NB4 (cell line): ENCODE measurements at regions not wholly inside any gene's neighbourhood (a gene's known extent, or its start where the extent isn't known, plus 50 kb on each side); places are given as distances from the start of the nearest gene placed in this dataset.

Source experiments
- DNase-seq: peaks from one replicate; pipeline ENCODE4 v3.0.0; 2010; ENCODE audit warnings: low read depth
- H3K4me3 ChIP-seq: one replicate; pipeline ENCODE4 v1.5.1; 2011; ENCODE audit warnings: mild to moderate bottlenecking, low read depth, low read length, moderate library complexity
- MAX ChIP-seq: IDR thresholded peaks from 2 replicates; pipeline ENCODE4 v1.6.1; 2011; ENCODE audit warnings: low read depth, low read length
- MYC ChIP-seq: IDR thresholded peaks from 2 replicates; pipeline ENCODE4 v1.6.1; 2011; ENCODE audit warnings: low read depth, low read length
- POLR2A ChIP-seq: IDR thresholded peaks from 2 replicates; pipeline ENCODE4 v1.6.1; 2011; ENCODE audit warnings: mild to moderate bottlenecking; ENCODE audit not compliant: insufficient read length; ENCODE audit errors: extremely low read depth
- TF ChIP-seq, protein P1 (sequence below): IDR thresholded peaks from one replicate; pipeline ENCODE4 v1.5.1; 2012; ENCODE audit warnings: low read depth, low read length

DNA sequence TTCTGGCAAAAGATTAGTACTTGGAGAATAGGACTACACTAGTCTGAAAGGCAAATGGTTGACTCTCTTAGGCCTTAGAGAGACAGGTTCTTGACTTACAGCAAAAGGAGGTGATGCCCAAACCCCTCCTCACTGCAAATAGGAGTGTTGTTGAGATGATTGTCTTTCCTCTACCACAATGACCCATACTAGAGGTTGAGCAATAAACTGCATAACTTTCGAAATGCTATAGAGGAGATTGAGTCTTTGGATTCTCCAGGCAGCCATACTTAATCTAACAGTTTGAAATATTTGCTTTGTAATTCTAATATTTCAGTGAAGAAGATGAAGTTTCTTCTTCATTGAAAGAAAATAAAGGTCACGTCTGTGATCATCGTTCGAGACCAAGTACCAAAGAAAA lies 498.5 kb upstream of the GBE1 start:
- no peak for TF ChIP-seq MYC
- TF ChIP-seq, protein P1, sequence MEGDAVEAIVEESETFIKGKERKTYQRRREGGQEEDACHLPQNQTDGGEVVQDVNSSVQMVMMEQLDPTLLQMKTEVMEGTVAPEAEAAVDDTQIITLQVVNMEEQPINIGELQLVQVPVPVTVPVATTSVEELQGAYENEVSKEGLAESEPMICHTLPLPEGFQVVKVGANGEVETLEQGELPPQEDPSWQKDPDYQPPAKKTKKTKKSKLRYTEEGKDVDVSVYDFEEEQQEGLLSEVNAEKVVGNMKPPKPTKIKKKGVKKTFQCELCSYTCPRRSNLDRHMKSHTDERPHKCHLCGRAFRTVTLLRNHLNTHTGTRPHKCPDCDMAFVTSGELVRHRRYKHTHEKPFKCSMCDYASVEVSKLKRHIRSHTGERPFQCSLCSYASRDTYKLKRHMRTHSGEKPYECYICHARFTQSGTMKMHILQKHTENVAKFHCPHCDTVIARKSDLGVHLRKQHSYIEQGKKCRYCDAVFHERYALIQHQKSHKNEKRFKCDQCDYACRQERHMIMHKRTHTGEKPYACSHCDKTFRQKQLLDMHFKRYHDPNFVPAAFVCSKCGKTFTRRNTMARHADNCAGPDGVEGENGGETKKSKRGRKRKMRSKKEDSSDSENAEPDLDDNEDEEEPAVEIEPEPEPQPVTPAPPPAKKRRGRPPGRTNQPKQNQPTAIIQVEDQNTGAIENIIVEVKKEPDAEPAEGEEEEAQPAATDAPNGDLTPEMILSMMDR = no peak
- no peak for TF ChIP-seq MAX
- no peak for TF ChIP-seq POLR2A
- DNase-seq = peak; percentile 2
- H3K4me3 ChIP-seq = no peak overlapping the region

DNA sequence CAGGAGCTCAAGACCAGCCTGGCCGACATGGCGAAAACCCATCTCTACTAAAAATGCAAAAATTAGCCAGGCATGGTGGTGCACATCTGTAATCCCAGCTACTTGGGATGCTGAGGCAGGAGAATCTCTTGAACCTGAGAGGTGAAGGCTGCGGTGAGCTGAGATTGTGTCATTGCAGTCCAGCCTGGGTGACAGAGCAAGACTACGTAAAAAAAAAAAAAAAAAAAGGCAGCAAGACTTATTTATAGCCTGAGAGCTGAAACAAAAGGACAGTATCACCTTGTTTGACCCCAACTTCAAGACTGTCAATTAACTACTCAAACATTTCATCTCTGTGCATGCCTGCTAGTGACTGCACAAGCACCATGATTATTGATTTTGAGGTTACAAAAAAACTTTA lies 478.9 kb upstream of the GBE1 start:
- no peak for TF ChIP-seq MAX
- no peak for TF ChIP-seq MYC
- TF ChIP-seq, protein P1 = no peak
- no peak for TF ChIP-seq POLR2A
- no peak for DNase-seq

GRCh38 chr3:82236257-82236656 lies 474.8 kb upstream of the GBE1 start:
- TF ChIP-seq MAX = no peak
- TF ChIP-seq MYC = no peak
- TF ChIP-seq, protein P1 = no peak
- TF ChIP-seq POLR2A = no peak
- no peak overlapping the region for H3K4me3 ChIP-seq
- DNase-seq = no peak

More for the DNA sequence above, 478.9 kb upstream of the GBE1 start:
- no peak overlapping the region for H3K4me3 ChIP-seq

DNA sequence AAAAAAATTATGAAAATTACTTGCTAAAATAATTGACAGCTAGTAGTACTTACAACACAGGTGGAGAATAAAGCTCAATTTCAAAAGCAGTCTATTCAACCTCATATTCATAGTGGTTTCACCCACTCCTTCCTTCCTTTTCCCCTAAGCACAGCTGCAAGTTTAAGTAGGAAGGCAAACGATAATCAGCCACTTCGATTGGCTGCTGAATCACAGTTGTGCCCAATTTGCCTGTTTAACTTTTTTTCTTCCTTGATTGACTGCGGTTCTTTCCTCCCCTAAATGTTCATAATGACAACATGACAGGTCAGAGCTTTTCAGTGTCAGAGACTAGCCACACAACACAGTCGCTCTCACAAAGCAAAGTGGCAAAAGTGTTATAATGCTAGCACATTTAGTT lies 468.0 kb upstream of the GBE1 start:
- H3K4me3 ChIP-seq = no peak overlapping the region
- TF ChIP-seq, protein P1 = no peak
- no peak for TF ChIP-seq MYC
- no peak for DNase-seq

- no peak for DNase-seq
- H3K4me3 ChIP-seq = no peak overlapping the region
- TF ChIP-seq, protein P1 = no peak
- TF ChIP-seq MYC (no peak), POLR2A (no peak), MAX (no peak)
Measured at GRCh38 chr3:82224661-82225060, 463.2 kb upstream of the GBE1 start.

DNA sequence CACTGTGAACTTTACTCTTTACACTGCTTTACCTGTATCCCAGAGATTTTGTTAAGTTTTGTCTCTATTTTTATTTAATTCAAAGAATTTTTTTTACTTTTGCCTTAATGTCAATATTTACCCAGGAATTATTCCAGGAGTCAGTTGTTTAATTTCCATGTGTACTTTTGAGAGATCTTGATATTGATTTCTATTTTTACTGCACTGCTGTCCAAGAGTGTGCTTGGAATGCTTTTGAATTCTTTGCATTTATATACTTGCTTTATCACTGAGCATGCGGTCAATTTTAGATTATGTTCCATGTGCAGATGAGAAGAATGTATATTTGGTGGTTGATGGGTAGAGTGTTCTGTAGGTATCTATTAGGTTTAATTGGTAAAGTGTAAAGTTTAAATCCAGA lies 461.0 kb upstream of the GBE1 start:
- TF ChIP-seq POLR2A (no peak), MAX (no peak)
- TF ChIP-seq, protein P1 = no peak
- H3K4me3 ChIP-seq = no peak overlapping the region
- DNase-seq = no peak
